SK-N-SH treated with all-trans-retinoic acid at 6 μM for 48 hours (cell line): ENCODE measurements at regions not wholly inside any gene's neighbourhood (a gene's known extent, or its start where the extent isn't known, plus 50 kb on each side); places are given as distances from the start of the nearest gene placed in this dataset.

Experiments used
- ATAC-seq: fragments of 200-7000 bp; cut with Tn5 transposase; 3 replicates; pipeline ENCODE4 v1.9.1; 2020; ENCODE audit warnings: mild to moderate bottlenecking, moderate library complexity
- ARNTL ChIP-seq: fragments of 450-650 bp; formaldehyde crosslinking; IDR thresholded peaks from 2 replicates; pipeline ENCODE4 v1.5.0; 2020; ENCODE audit warnings: low read depth, mild to moderate bottlenecking, moderate library complexity, borderline replicate concordance
- BACH2 ChIP-seq: fragments of 250-450 bp; sonication (Bioruptor Pico); IDR thresholded peaks from 2 replicates; pipeline ENCODE4 v1.9.0; 2021; ENCODE audit warnings: mild to moderate bottlenecking, borderline replicate concordance
- CREB5 ChIP-seq: fragments of 250-450 bp; sonication (Bioruptor Pico); IDR thresholded peaks from 2 replicates; pipeline ENCODE4 v1.5.1; 2020; ENCODE audit warnings: low read depth, mild to moderate bottlenecking, moderate library complexity
- CSRNP3 ChIP-seq: fragments of 250-450 bp; sonication (Bioruptor Pico); IDR thresholded peaks from 2 replicates; pipeline ENCODE4 v1.5.1; 2021; ENCODE audit warnings: mild to moderate bottlenecking, moderate library complexity
- GLIS3 ChIP-seq: fragments of 250-450 bp; sonication (Bioruptor Pico); IDR thresholded peaks from 2 replicates; pipeline ENCODE4 v1.5.0; 2020; ENCODE audit warnings: mild to moderate bottlenecking, moderate library complexity
- ISL1 ChIP-seq: fragments of 250-450 bp; sonication (Bioruptor Pico); IDR thresholded peaks from 2 replicates; pipeline ENCODE4 v2.1.2; 2022; ENCODE audit warnings: mild to moderate bottlenecking, moderate library complexity
- OSR1 ChIP-seq: fragments of 250-450 bp; sonication (Bioruptor Pico); IDR thresholded peaks from 2 replicates; pipeline ENCODE4 v1.8.0; 2022; ENCODE audit warnings: moderate library complexity, mild to moderate bottlenecking, inconsistent platforms
- POU6F1 ChIP-seq: fragments of 250-450 bp; sonication (Bioruptor Pico); IDR thresholded peaks from 2 replicates; pipeline ENCODE4 v1.8.0; 2021; ENCODE audit warnings: low read depth, mild to moderate bottlenecking, moderate library complexity, borderline replicate concordance
- PPARA ChIP-seq: fragments of 250-450 bp; sonication (Bioruptor Pico); IDR thresholded peaks from 2 replicates; pipeline ENCODE4 v1.5.0; 2020; ENCODE audit warnings: mild to moderate bottlenecking, borderline replicate concordance
- SNAI2 ChIP-seq: fragments of 250-450 bp; sonication (Bioruptor Pico); IDR thresholded peaks from 2 replicates; pipeline ENCODE4 v1.5.0; 2020; ENCODE audit warnings: mild to moderate bottlenecking, moderate library complexity
- TCF4 ChIP-seq: fragments of 250-450 bp; sonication (Bioruptor Pico); IDR thresholded peaks from 2 replicates; pipeline ENCODE4 v1.8.0; 2021; ENCODE audit warnings: mild to moderate bottlenecking, moderate library complexity, borderline replicate concordance
- TOX ChIP-seq: fragments of 250-450 bp; sonication (Bioruptor Pico); IDR thresholded peaks from 2 replicates; pipeline ENCODE4 v1.8.0; 2021; ENCODE audit warnings: mild to moderate bottlenecking, moderate library complexity, borderline replicate concordance
- TSHZ2 ChIP-seq: fragments of 250-450 bp; sonication (Bioruptor Pico); IDR thresholded peaks from 2 replicates; pipeline ENCODE4 v1.5.0; 2020; ENCODE audit warnings: mild to moderate bottlenecking, moderate library complexity
- ZC3H10 ChIP-seq: fragments of 250-450 bp; sonication (Bioruptor Pico); IDR thresholded peaks from 2 replicates; pipeline ENCODE4 v1.5.1; 2021; ENCODE audit warnings: mild to moderate bottlenecking, moderate library complexity
- ZFP30 ChIP-seq: fragments of 450-650 bp; formaldehyde crosslinking; IDR thresholded peaks from 2 replicates; pipeline ENCODE4 v1.5.0; 2022; ENCODE audit warnings: mild to moderate bottlenecking, moderate library complexity
- ZNF565 ChIP-seq: fragments of 450-650 bp; formaldehyde crosslinking; conservative IDR thresholded peaks from 2 replicates; pipeline ENCODE4 v1.5.0; 2020; ENCODE audit warnings: low read depth, mild to moderate bottlenecking, moderate library complexity
- ZNF70 ChIP-seq: fragments of 450-650 bp; formaldehyde crosslinking; IDR thresholded peaks from 2 replicates; pipeline ENCODE4 v1.5.0; 2020; ENCODE audit warnings: mild to moderate bottlenecking, moderate library complexity
- ZNF8 ChIP-seq: fragments of 450-650 bp; formaldehyde crosslinking; IDR thresholded peaks from 2 replicates; pipeline ENCODE4 v1.5.0; 2020; ENCODE audit warnings: mild to moderate bottlenecking, moderate library complexity

- TF ChIP-seq ZNF70 (CRISPR knock-in tag) = no peak
- no peak for TF ChIP-seq GLIS3
- no peak for TF ChIP-seq POU6F1 (CRISPR knock-in tag)
- no peak for ATAC-seq
These were observed 224.2 kb upstream of the EMCN start for GRCh38 chr4:100742045-100742444.

- TF ChIP-seq OSR1 = no peak
- TF ChIP-seq ZNF70 (CRISPR knock-in tag) = no peak
- TF ChIP-seq, all 23 proteins: peak for 0
- no peak for ATAC-seq
These were observed 221.6 kb upstream of the EMCN start for GRCh38 chr4:100739426-100739825.

- peak; percentile 94 for ATAC-seq
- TF ChIP-seq OSR1 (no peak), ZNF8 (CRISPR knock-in tag) (no peak)
- TF ChIP-seq, all 23 proteins: peak for 0
These were observed 220.7 kb upstream of the EMCN start for GRCh38 chr4:100738196-100739165.

GRCh38 chr4:100736641-100737451 is 219.0 kb upstream of the EMCN start:
- ATAC-seq = peak; percentile 77
- TF ChIP-seq TOX (CRISPR knock-in tag) (peak; percentile 72), ZC3H10 (0 out of 2 replicates have a peak, but pooled peaks have one; percentile 43), ISL1 (CRISPR knock-in tag) (peak; percentile 84), OSR1 (no peak), SNAI2 (no peak)

GRCh38 chr4:100728861-100729260 is 211.0 kb upstream of the EMCN start:
- peak; percentile 24; the same call in 2 of the 3 replicates for ATAC-seq
- TF ChIP-seq SNAI2 (no peak), CSRNP3 (CRISPR knock-in tag) (no peak), TCF4 (CRISPR knock-in tag) (no peak), OSR1 (no peak), ARNTL (no peak), PPARA (CRISPR knock-in tag) (no peak), ZC3H10 (no peak), ISL1 (CRISPR knock-in tag) (no peak), ZNF565 (CRISPR knock-in tag) (no peak), BACH2 (CRISPR knock-in tag) (no peak), ZFP30 (CRISPR knock-in tag) (no peak), CREB5 (no peak), TSHZ2 (CRISPR knock-in tag) (no peak)
- TF ChIP-seq, all 23 proteins: peak for 0
